Amniotic epithelial cell (primary cell): ENCODE measurements at regions not wholly inside any gene's neighbourhood (a gene's known extent, or its start where the extent isn't known, plus 50 kb on each side); places are given as distances from the start of the nearest gene placed in this dataset.

Experiments used
- DNase-seq: peaks from one replicate; pipeline ENCODE4 v3.0.0-alpha.2; 2010; ENCODE audit warnings: low read depth

DNA sequence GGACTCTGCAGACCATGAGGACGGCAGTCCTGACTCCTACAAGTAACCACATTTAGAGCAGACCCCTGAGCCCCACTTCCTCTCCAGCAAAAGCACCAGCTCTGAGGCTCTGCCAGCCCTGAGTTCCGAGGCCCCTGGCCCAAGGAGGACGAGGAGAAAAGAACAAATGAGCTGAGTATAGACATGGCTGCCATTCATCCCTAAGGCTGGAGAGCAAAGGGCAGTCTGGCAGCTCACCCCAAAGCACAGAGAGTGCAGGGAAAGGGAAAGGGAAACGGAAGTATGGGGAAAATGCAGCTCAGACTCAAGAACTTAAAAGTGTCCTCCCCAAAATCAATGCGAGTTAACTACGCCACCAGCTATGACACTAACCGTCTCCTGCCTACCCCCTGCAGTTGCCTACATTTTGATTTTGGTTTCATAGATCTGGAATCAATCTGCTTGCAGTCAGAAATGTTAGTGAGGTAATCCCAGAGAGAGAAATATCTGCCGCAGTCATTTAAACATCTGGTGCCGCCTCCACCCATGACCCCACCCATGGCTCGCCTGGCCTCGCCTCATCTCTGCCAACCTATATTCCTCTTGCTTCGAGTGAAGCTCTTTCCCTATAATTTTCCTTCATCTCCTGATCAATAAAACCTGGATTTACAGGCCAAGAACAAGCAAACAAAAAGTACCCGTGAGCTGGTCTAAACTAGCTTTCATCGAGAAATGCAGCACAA, 49.6 kb upstream of the AFDN start:
- no peak for DNase-seq
